ENCODE measurements at regions not wholly inside any gene's neighbourhood (a gene's known extent, or its start where the extent isn't known, plus 50 kb on each side); places are given as distances from the start of the nearest gene placed in this dataset.

GRCh38 chr6:12467706-12468670, 177.8 kb downstream of the EDN1 start:
- no peak for DNase-seq
- H3K4me3 ChIP-seq (ENCODE audit: insufficient read depth, low read depth, low read length) = no peak overlapping the region
- no peaks in the 10 kb centered on the region for H3K27me3 ChIP-seq (ENCODE audit: control insufficient read depth, insufficient read depth, low read length)
- no peaks in the 10 kb centered on the region for H3K36me3 ChIP-seq (replicated peaks; ENCODE audit: control insufficient read depth, insufficient read depth, low read length)

GRCh38 chr6:12472601-12473038, 182.5 kb downstream of the EDN1 start:
- H3K4me3 ChIP-seq (ENCODE audit: insufficient read depth, low read depth, low read length) = no peak overlapping the region
- no peaks in the 10 kb centered on the region for H3K36me3 ChIP-seq (replicated peaks; ENCODE audit: control insufficient read depth, insufficient read depth, low read length)
- H3K27me3 ChIP-seq (ENCODE audit: control insufficient read depth, insufficient read depth, low read length) = no peaks in the 10 kb centered on the region
- no peak for DNase-seq

GRCh38 chr6:12473494-12473893, 183.3 kb downstream of the EDN1 start:
- no peaks in the 10 kb centered on the region for H3K27me3 ChIP-seq (ENCODE audit: control insufficient read depth, insufficient read depth, low read length)
- DNase-seq = no peak
- no peaks in the 10 kb centered on the region for H3K36me3 ChIP-seq (replicated peaks; ENCODE audit: control insufficient read depth, insufficient read depth, low read length)
- no peak overlapping the region for H3K4me3 ChIP-seq (ENCODE audit: insufficient read depth, low read depth, low read length)

GRCh38 chr6:12474167-12475140, 184.3 kb downstream of the EDN1 start:
- no peak overlapping the region for H3K4me3 ChIP-seq (ENCODE audit: insufficient read depth, low read depth, low read length)
- H3K27me3 ChIP-seq (ENCODE audit: control insufficient read depth, insufficient read depth, low read length) = no peaks in the 10 kb centered on the region
- DNase-seq = no peak
- H3K36me3 ChIP-seq (replicated peaks; ENCODE audit: control insufficient read depth, insufficient read depth, low read length) = no peaks in the 10 kb centered on the region

GRCh38 chr6:12476484-12476883, 186.3 kb downstream of the EDN1 start:
- Histone ChIP-seq H3K4me3 (ENCODE audit: insufficient read depth, low read depth, low read length) (no peak overlapping the region), H3K36me3 (replicated peaks; ENCODE audit: control insufficient read depth, insufficient read depth, low read length) (no peaks in the 10 kb centered on the region), H3K27me3 (ENCODE audit: control insufficient read depth, insufficient read depth, low read length) (no peaks in the 10 kb centered on the region)
- no peak for DNase-seq

GRCh38 chr6:12477616-12478015, 187.5 kb downstream of the EDN1 start:
- Histone ChIP-seq H3K4me3 (ENCODE audit: insufficient read depth, low read depth, low read length) (no peak overlapping the region), H3K27me3 (ENCODE audit: control insufficient read depth, insufficient read depth, low read length) (no peaks in the 10 kb centered on the region), H3K36me3 (replicated peaks; ENCODE audit: control insufficient read depth, insufficient read depth, low read length) (no peaks in the 10 kb centered on the region)
- DNase-seq = no peak

GRCh38 chr6:12478921-12479320, 188.8 kb downstream of the EDN1 start:
- Histone ChIP-seq H3K27me3 (ENCODE audit: control insufficient read depth, insufficient read depth, low read length) (no peaks in the 10 kb centered on the region), H3K4me3 (ENCODE audit: insufficient read depth, low read depth, low read length) (no peak overlapping the region), H3K36me3 (replicated peaks; ENCODE audit: control insufficient read depth, insufficient read depth, low read length) (no peaks in the 10 kb centered on the region)
- no peak for DNase-seq

GRCh38 chr6:12479451-12479850, 189.3 kb downstream of the EDN1 start:
- no peaks in the 10 kb centered on the region for H3K27me3 ChIP-seq (ENCODE audit: control insufficient read depth, insufficient read depth, low read length)

GRCh38 chr6:12479881-12480280, 189.7 kb downstream of the EDN1 start:
- no peak for DNase-seq
- Histone ChIP-seq H3K4me3 (ENCODE audit: insufficient read depth, low read depth, low read length) (no peak overlapping the region), H3K27me3 (ENCODE audit: control insufficient read depth, insufficient read depth, low read length) (no peaks in the 10 kb centered on the region), H3K36me3 (replicated peaks; ENCODE audit: control insufficient read depth, insufficient read depth, low read length) (no peaks in the 10 kb centered on the region)

More at GRCh38 chr6:12479451-12479850, 189.3 kb downstream of the EDN1 start:
- DNase-seq = no peak
- Histone ChIP-seq H3K36me3 (replicated peaks; ENCODE audit: control insufficient read depth, insufficient read depth, low read length) (no peaks in the 10 kb centered on the region), H3K4me3 (ENCODE audit: insufficient read depth, low read depth, low read length) (no peak overlapping the region)

- H3K4me3 ChIP-seq (ENCODE audit: insufficient read depth, low read depth, low read length) = no peak overlapping the region
- no peaks in the 10 kb centered on the region for H3K36me3 ChIP-seq (replicated peaks; ENCODE audit: control insufficient read depth, insufficient read depth, low read length)
- H3K27me3 ChIP-seq (ENCODE audit: control insufficient read depth, insufficient read depth, low read length) = no peaks in the 10 kb centered on the region
- no peak for DNase-seq
Measured at GRCh38 chr6:12480379-12480778, 190.2 kb downstream of the EDN1 start.

GRCh38 chr6:12481292-12481691, 191.1 kb downstream of the EDN1 start:
- no peak overlapping the region for H3K4me3 ChIP-seq (ENCODE audit: insufficient read depth, low read depth, low read length)
- no peaks in the 10 kb centered on the region for H3K27me3 ChIP-seq (ENCODE audit: control insufficient read depth, insufficient read depth, low read length)
- DNase-seq = no peak
- no peaks in the 10 kb centered on the region for H3K36me3 ChIP-seq (replicated peaks; ENCODE audit: control insufficient read depth, insufficient read depth, low read length)

- Histone ChIP-seq H3K27me3 (ENCODE audit: control insufficient read depth, insufficient read depth, low read length) (no peaks in the 10 kb centered on the region), H3K36me3 (replicated peaks; ENCODE audit: control insufficient read depth, insufficient read depth, low read length) (no peaks in the 10 kb centered on the region), H3K4me3 (ENCODE audit: insufficient read depth, low read depth, low read length) (no peak overlapping the region)
- no peak for DNase-seq
Measured at GRCh38 chr6:12481850-12482249, 191.7 kb downstream of the EDN1 start.

GRCh38 chr6:12482386-12483375, 192.5 kb downstream of the EDN1 start:
- DNase-seq = peak; percentile 24
- Histone ChIP-seq H3K36me3 (replicated peaks; ENCODE audit: control insufficient read depth, insufficient read depth, low read length) (no peaks in the 10 kb centered on the region), H3K27me3 (ENCODE audit: control insufficient read depth, insufficient read depth, low read length) (no peaks in the 10 kb centered on the region), H3K4me3 (ENCODE audit: insufficient read depth, low read depth, low read length) (no peak overlapping the region)

- no peak overlapping the region for H3K4me3 ChIP-seq (ENCODE audit: insufficient read depth, low read depth, low read length)
- H3K36me3 ChIP-seq (replicated peaks; ENCODE audit: control insufficient read depth, insufficient read depth, low read length) = no peaks in the 10 kb centered on the region
- no peaks in the 10 kb centered on the region for H3K27me3 ChIP-seq (ENCODE audit: control insufficient read depth, insufficient read depth, low read length)
- DNase-seq = no peak
Measured at GRCh38 chr6:12483712-12484111, 193.6 kb downstream of the EDN1 start.

Measured in H7 (cell line).